ENCODE measurements at regions not wholly inside any gene's neighbourhood (a gene's known extent, or its start where the extent isn't known, plus 50 kb on each side); places are given as distances from the start of the nearest gene placed in this dataset.

- Histone ChIP-seq H3K14ac (ENCODE audit: low read length) (no peak overlapping the region), H2AK5ac (ENCODE audit: low read length) (no peak overlapping the region), H3K9ac (ENCODE audit: low read length) (no peak overlapping the region), H4K91ac (ENCODE audit: low read depth, low read length) (no peak overlapping the region), H2BK120ac (ENCODE audit: insufficient read depth, low read length, poor library complexity) (no peak overlapping the region), H3K27ac (ENCODE audit: low read depth, low read length) (no peak overlapping the region), H3K9me3 (ENCODE audit: insufficient read depth, low read depth, low read length) (no peaks in the 10 kb centered on the region), H3K23ac (ENCODE audit: low read length) (no peak overlapping the region), H4K8ac (ENCODE audit: low read depth, low read length) (no peak overlapping the region), H2AFZ (ENCODE audit: insufficient read depth, low read length, poor library complexity) (no peak overlapping the region), H3K4me2 (ENCODE audit: low read length) (no peak overlapping the region), H2BK12ac (ENCODE audit: low read length) (no peak overlapping the region), H3K27me3 (ENCODE audit: insufficient read depth, low read length) (no peaks in the 10 kb centered on the region), H3K4me1 (ENCODE audit: control insufficient read depth in 1 of 2, insufficient read depth in 2 of 2, low read length in 2 of 2) (no peaks in the 10 kb centered on the region), H3K4ac (ENCODE audit: low read depth, low read length) (no peak overlapping the region), H2BK5ac (ENCODE audit: low read depth, low read length, poor library complexity) (no peak overlapping the region), H3K79me2 (ENCODE audit: control insufficient read depth, insufficient read depth, low read length, poor library complexity) (no peaks in the 10 kb centered on the region), H3K79me1 (ENCODE audit: low read length) (no peaks in the 10 kb centered on the region), H3K18ac (ENCODE audit: low read length) (no peak overlapping the region), H4K12ac (ENCODE audit: low read depth, low read length) (no peak overlapping the region), H3K36me3 (ENCODE audit: control insufficient read depth in 1 of 2, insufficient read depth in 2 of 2, low read length in 2 of 2) (no peaks in the 10 kb centered on the region), H3K4me3 (ENCODE audit: low read depth, low read length) (no peak overlapping the region)
- DNase-seq, result no peak
- WGBS (ENCODE audit: extremely low coverage, insufficient coverage, insufficient read length), result no CpG with 5 or more reads among the region's 2 CpGs
These were observed 1532.3 kb downstream of the KCNT2 start for GRCh38 chr1:195075973-195076372.

- DNase-seq, result no peak
- H3K23ac ChIP-seq (ENCODE audit: low read length), result no peak overlapping the region
- H2AFZ ChIP-seq (ENCODE audit: insufficient read depth, low read length, poor library complexity), result no peak overlapping the region
- no peak overlapping the region for H4K91ac ChIP-seq (ENCODE audit: low read depth, low read length)
- no peaks in the 10 kb centered on the region for H3K9me3 ChIP-seq (ENCODE audit: insufficient read depth, low read depth, low read length)
- no peaks in the 10 kb centered on the region for H3K27me3 ChIP-seq (ENCODE audit: insufficient read depth, low read length)
- no peak overlapping the region for H3K4me2 ChIP-seq (ENCODE audit: low read length)
- H4K12ac ChIP-seq (ENCODE audit: low read depth, low read length), result no peak overlapping the region
- no peak overlapping the region for H2AK5ac ChIP-seq (ENCODE audit: low read length)
- H2BK5ac ChIP-seq (ENCODE audit: low read depth, low read length, poor library complexity), result no peak overlapping the region
- H2BK12ac ChIP-seq (ENCODE audit: low read length), result no peak overlapping the region
- no peaks in the 10 kb centered on the region for H3K79me1 ChIP-seq (ENCODE audit: low read length)
- no peak overlapping the region for H3K14ac ChIP-seq (ENCODE audit: low read length)
- no CpG with 5 or more reads among the region's 6 CpGs for WGBS (ENCODE audit: extremely low coverage, insufficient coverage, insufficient read length)
- H3K36me3 ChIP-seq (ENCODE audit: control insufficient read depth in 1 of 2, insufficient read depth in 2 of 2, low read length in 2 of 2), result no peaks in the 10 kb centered on the region
- H3K4me3 ChIP-seq (ENCODE audit: low read depth, low read length), result no peak overlapping the region
- no peak overlapping the region for H3K27ac ChIP-seq (ENCODE audit: low read depth, low read length)
- H4K8ac ChIP-seq (ENCODE audit: low read depth, low read length), result no peak overlapping the region
- H3K9ac ChIP-seq (ENCODE audit: low read length), result no peak overlapping the region
- H3K4ac ChIP-seq (ENCODE audit: low read depth, low read length), result no peak overlapping the region
- H3K79me2 ChIP-seq (ENCODE audit: control insufficient read depth, insufficient read depth, low read length, poor library complexity), result no peaks in the 10 kb centered on the region
- no peaks in the 10 kb centered on the region for H3K4me1 ChIP-seq (ENCODE audit: control insufficient read depth in 1 of 2, insufficient read depth in 2 of 2, low read length in 2 of 2)
- H2BK120ac ChIP-seq (ENCODE audit: insufficient read depth, low read length, poor library complexity), result no peak overlapping the region
- H3K18ac ChIP-seq (ENCODE audit: low read length), result no peak overlapping the region
These were observed 1536.8 kb downstream of the KCNT2 start for GRCh38 chr1:195071461-195071860.

- Histone ChIP-seq H3K23ac (ENCODE audit: low read length) (no peak overlapping the region), H2BK12ac (ENCODE audit: low read length) (no peak overlapping the region), H2BK5ac (ENCODE audit: low read depth, low read length, poor library complexity) (no peak overlapping the region), H3K4me2 (ENCODE audit: low read length) (no peak overlapping the region), H3K27ac (ENCODE audit: low read depth, low read length) (no peak overlapping the region), H3K18ac (ENCODE audit: low read length) (no peak overlapping the region), H3K14ac (ENCODE audit: low read length) (no peak overlapping the region), H3K4ac (ENCODE audit: low read depth, low read length) (no peak overlapping the region), H3K9me3 (ENCODE audit: insufficient read depth, low read depth, low read length) (peaks cover 2% of the 10 kb centered on the region), H2BK120ac (ENCODE audit: insufficient read depth, low read length, poor library complexity) (no peak overlapping the region), H2AK5ac (ENCODE audit: low read length) (no peak overlapping the region), H3K79me2 (ENCODE audit: control insufficient read depth, insufficient read depth, low read length, poor library complexity) (no peaks in the 10 kb centered on the region), H3K36me3 (ENCODE audit: control insufficient read depth in 1 of 2, insufficient read depth in 2 of 2, low read length in 2 of 2) (no peaks in the 10 kb centered on the region), H3K4me1 (ENCODE audit: control insufficient read depth in 1 of 2, insufficient read depth in 2 of 2, low read length in 2 of 2) (no peaks in the 10 kb centered on the region), H4K12ac (ENCODE audit: low read depth, low read length) (no peak overlapping the region), H4K8ac (ENCODE audit: low read depth, low read length) (no peak overlapping the region), H3K27me3 (ENCODE audit: insufficient read depth, low read length) (no peaks in the 10 kb centered on the region), H4K91ac (ENCODE audit: low read depth, low read length) (no peak overlapping the region), H3K9ac (ENCODE audit: low read length) (no peak overlapping the region), H3K4me3 (ENCODE audit: low read depth, low read length) (no peak overlapping the region), H3K79me1 (ENCODE audit: low read length) (no peaks in the 10 kb centered on the region), H2AFZ (ENCODE audit: insufficient read depth, low read length, poor library complexity) (no peak overlapping the region)
- DNase-seq, result no peak
- WGBS (ENCODE audit: extremely low coverage, insufficient coverage, insufficient read length), result no CpG with 5 or more reads among the region's 5 CpGs
These were observed 1542.8 kb downstream of the KCNT2 start for GRCh38 chr1:195065437-195065836.

DNA sequence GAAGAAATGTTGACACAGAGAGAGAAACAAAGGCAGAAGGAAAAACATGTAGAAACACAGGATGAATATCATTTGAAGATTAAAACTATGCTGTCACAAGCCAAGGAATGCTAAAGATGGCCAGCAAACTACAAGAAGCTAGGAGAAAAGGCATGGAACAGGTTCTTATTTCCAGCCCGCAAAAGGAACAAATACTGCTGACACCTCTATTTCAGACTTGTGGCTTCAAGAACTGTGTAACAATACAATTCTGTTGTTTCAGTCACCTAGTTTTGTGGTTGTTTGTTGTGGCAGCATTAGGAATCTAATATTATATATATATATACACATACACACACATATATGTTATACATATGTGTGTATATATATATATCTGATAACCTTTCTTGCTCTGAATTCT is 1543.9 kb downstream of the KCNT2 start:
- Histone ChIP-seq H3K4me1 (ENCODE audit: control insufficient read depth in 1 of 2, insufficient read depth in 2 of 2, low read length in 2 of 2) (no peaks in the 10 kb centered on the region), H3K79me2 (ENCODE audit: control insufficient read depth, insufficient read depth, low read length, poor library complexity) (no peaks in the 10 kb centered on the region), H3K23ac (ENCODE audit: low read length) (no peak overlapping the region), H3K14ac (ENCODE audit: low read length) (no peak overlapping the region), H3K9me3 (ENCODE audit: insufficient read depth, low read depth, low read length) (peaks cover 2% of the 10 kb centered on the region), H3K79me1 (ENCODE audit: low read length) (no peaks in the 10 kb centered on the region), H4K12ac (ENCODE audit: low read depth, low read length) (no peak overlapping the region), H2AFZ (ENCODE audit: insufficient read depth, low read length, poor library complexity) (no peak overlapping the region), H2BK5ac (ENCODE audit: low read depth, low read length, poor library complexity) (no peak overlapping the region), H3K27ac (ENCODE audit: low read depth, low read length) (no peak overlapping the region), H3K18ac (ENCODE audit: low read length) (no peak overlapping the region), H3K4me3 (ENCODE audit: low read depth, low read length) (no peak overlapping the region), H4K91ac (ENCODE audit: low read depth, low read length) (no peak overlapping the region), H3K36me3 (ENCODE audit: control insufficient read depth in 1 of 2, insufficient read depth in 2 of 2, low read length in 2 of 2) (no peaks in the 10 kb centered on the region), H3K9ac (ENCODE audit: low read length) (no peak overlapping the region), H3K27me3 (ENCODE audit: insufficient read depth, low read length) (no peaks in the 10 kb centered on the region), H3K4me2 (ENCODE audit: low read length) (no peak overlapping the region), H2AK5ac (ENCODE audit: low read length) (no peak overlapping the region), H4K8ac (ENCODE audit: low read depth, low read length) (no peak overlapping the region), H2BK12ac (ENCODE audit: low read length) (no peak overlapping the region), H2BK120ac (ENCODE audit: insufficient read depth, low read length, poor library complexity) (no peak overlapping the region), H3K4ac (ENCODE audit: low read depth, low read length) (no peak overlapping the region)
- DNase-seq, result no peak
- WGBS (ENCODE audit: extremely low coverage, insufficient coverage, insufficient read length), result no CpG with 5 or more reads among the region's 1 CpG
